Heart left ventricle (tissue), 16 donors: ENCODE measurements at regions not wholly inside any gene's neighbourhood (a gene's known extent, or its start where the extent isn't known, plus 50 kb on each side); places are given as distances from the start of the nearest gene placed in this dataset.

Experiments used
- ATAC-seq, 4 donors: fragments of 200-7000 bp; cut with Tn5 transposase; one replicate each; pipeline ENCODE4 v1.9.1; 2020 to 2022; ENCODE audit warnings: moderate library complexity in 4 of 4, mild to moderate bottlenecking in 3 of 4, moderate number of reproducible peaks in 1 of 4
- DNase-seq, 5 donors: peaks; one replicate each; pipeline ENCODE4 v3.0.0-alpha.2; 2020
- H3K27ac ChIP-seq, 12 donors: fragments of 200-600 bp; sonication (generic) in 4 of 12; one replicate each; pipeline versions ENCODE4 v1.5.0 to v1.8.0; 2016 to 2022; ENCODE audit warnings: mild to moderate bottlenecking in 2 of 12
- H3K27me3 ChIP-seq, 9 donors: fragments of 200-600 bp; sonication (generic) in 2 of 9; one replicate each; pipeline versions ENCODE4 v1.5.1 to v1.8.0; 2016 to 2022; ENCODE audit warnings: mild to moderate bottlenecking in 3 of 9
- H3K36me3 ChIP-seq, 9 donors: fragments of 200-600 bp; sonication (generic) in 2 of 9; one replicate each; pipeline versions ENCODE4 v1.5.0 to v1.8.0; 2018 to 2022; ENCODE audit warnings: mild to moderate bottlenecking in 2 of 9
- H3K4me1 ChIP-seq, 12 donors: fragments of 200-600 bp; sonication (generic) in 4 of 12; one replicate each; pipeline versions ENCODE4 v1.5.0 to v1.8.0; 2016 to 2022; ENCODE audit warnings: mild to moderate bottlenecking in 3 of 12
- H3K4me3 ChIP-seq, 12 donors: fragments of 200-600 bp; sonication (generic) in 4 of 12; one replicate each; pipeline versions ENCODE4 v1.5.0 to v1.8.0; 2017 to 2022; ENCODE audit warnings: mild to moderate bottlenecking in 9 of 12, moderate library complexity in 4 of 12
- H3K9me3 ChIP-seq, 12 donors: fragments of 200-600 bp; sonication (generic) in 4 of 12; one replicate each; pipeline versions ENCODE4 v1.5.0 to v1.8.0; 2016 to 2022; ENCODE audit warnings: mild to moderate bottlenecking in 1 of 12
- POLR2A ChIP-seq, 2 donors: fragments of 450-650 bp; IDR thresholded peaks; one replicate each; pipeline ENCODE4 v1.6.1; 2017; ENCODE audit warnings: antibody characterized with exemption in 2 of 2, mild to moderate bottlenecking in 2 of 2, moderate library complexity in 2 of 2
- WGBS, 4 donors: extraction: QIAGEN DNeasy Blood & Tissue Kit in 2 of 4; methylation state at CpG; one replicate each; pipeline versions ENCODE4 v1.1.5 to v1.1.7; 2013 to 2018; 5-methylcytosine and 5-hydroxymethylcytosine counted together
- intact Hi-C, 10 donors: fragments of 100-400 bp; cut with DNase I; formaldehyde crosslinking; loops; one replicate each; pipeline versions ENCODE4 v1.11.1 to v1.14.2; 2022
- TF ChIP-seq, protein P1 (sequence below), 12 donors: fragments of 200-600 bp; sonication (generic) in 4 of 12; IDR thresholded peaks; one replicate each; pipeline versions ENCODE4 v1.5.0 to v1.8.0; 2018 to 2022; ENCODE audit warnings: antibody characterized with exemption in 12 of 12, mild to moderate bottlenecking in 5 of 12
- donor health status: ischemic (EF 13 %, LVEDD 7.1; RV severe dilation, severe dysfunction).
- donor health status: healthy with polysubstance abuse.
- donor health status: DM: no; HTN: yes; CAD: no.
- donor health status: DM: no; HTN: no; CAD: no.
- donor health status: ischemic (EF 25% LVEDD 6.9; RV normal size, moderate dysfunction).
- donor health status: ischemic (EF 25% LVEDD 5.7; RV mildly dilated, moderate dysfunction).
- donor health status: healthy.
- donor health status: DM: yes; HTN: yes; CAD: no.
- donor health status: ischemic (EF 35%, LVEDD 5.7; RV mildly dilated, moderate dysfunction).
- donor health status: nonischemic (EF 11% LVEDD 7.7; RV severe dilation, severe dysfunction).
- donor health status: DM: yes; HTN: yes; CAD: no.
- donor health status: PGD.
- donor health status: ischemic (EF 29% LVEDD 5.4; RV normal size, mild dysfunction).
- donor health status: nonischemic (EF 23%, LVEDD 6.1; RV moderate dilation, normal function).

GRCh38 chr2:126312579-126312978, 343.4 kb upstream of the GYPC start:
- Histone ChIP-seq H3K27ac (no peak overlapping the region), H3K36me3 (no peaks in the 10 kb centered on the region), H3K9me3 (no peaks in the 10 kb centered on the region), H3K4me1 (no peaks in the 10 kb centered on the region), H3K4me3 (no peak overlapping the region), H3K27me3 (no peaks in the 10 kb centered on the region)
- intact Hi-C loops: no loop called here
- WGBS, 4 donors: 71 to 83% (median 78%) methylated on average over 5 of the region's 5 CpGs
- DNase-seq (no peak), ATAC-seq (no peak)
- TF ChIP-seq, protein P1, sequence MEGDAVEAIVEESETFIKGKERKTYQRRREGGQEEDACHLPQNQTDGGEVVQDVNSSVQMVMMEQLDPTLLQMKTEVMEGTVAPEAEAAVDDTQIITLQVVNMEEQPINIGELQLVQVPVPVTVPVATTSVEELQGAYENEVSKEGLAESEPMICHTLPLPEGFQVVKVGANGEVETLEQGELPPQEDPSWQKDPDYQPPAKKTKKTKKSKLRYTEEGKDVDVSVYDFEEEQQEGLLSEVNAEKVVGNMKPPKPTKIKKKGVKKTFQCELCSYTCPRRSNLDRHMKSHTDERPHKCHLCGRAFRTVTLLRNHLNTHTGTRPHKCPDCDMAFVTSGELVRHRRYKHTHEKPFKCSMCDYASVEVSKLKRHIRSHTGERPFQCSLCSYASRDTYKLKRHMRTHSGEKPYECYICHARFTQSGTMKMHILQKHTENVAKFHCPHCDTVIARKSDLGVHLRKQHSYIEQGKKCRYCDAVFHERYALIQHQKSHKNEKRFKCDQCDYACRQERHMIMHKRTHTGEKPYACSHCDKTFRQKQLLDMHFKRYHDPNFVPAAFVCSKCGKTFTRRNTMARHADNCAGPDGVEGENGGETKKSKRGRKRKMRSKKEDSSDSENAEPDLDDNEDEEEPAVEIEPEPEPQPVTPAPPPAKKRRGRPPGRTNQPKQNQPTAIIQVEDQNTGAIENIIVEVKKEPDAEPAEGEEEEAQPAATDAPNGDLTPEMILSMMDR (IDR thresholded peaks at IDR 0.05): no peak
- no peak for TF ChIP-seq POLR2A (IDR thresholded peaks at IDR 0.05)

DNA sequence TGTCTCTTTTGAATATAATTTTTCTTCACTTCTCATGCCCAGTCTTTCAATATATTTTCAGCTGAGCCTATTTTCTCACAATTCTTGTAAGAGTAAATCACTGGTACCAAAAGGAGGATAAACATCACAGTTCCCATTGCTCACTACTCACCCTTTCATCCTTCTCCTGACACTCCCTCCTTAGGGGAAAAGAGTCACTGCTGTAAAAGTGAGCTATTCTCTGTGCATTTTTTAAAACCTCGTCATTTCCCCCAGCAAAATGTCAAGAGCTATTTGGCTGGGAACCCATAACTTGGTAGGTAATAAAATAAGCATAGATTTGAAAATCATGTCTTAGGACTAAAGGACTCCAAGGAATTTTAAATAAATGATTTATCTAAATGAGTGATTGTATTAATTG, 340.1 kb upstream of the GYPC start:
- Histone ChIP-seq H3K4me1 (no peaks in the 10 kb centered on the region), H3K27ac (no peak overlapping the region), H3K27me3 (no peaks in the 10 kb centered on the region), H3K4me3 (no peak overlapping the region), H3K36me3 (no peaks in the 10 kb centered on the region), H3K9me3 (no peaks in the 10 kb centered on the region)
- no peak for DNase-seq
- TF ChIP-seq, protein P1 (IDR thresholded peaks at IDR 0.05): no peak
- no peak for TF ChIP-seq POLR2A (IDR thresholded peaks at IDR 0.05)
- intact Hi-C loops: no loop called here
- WGBS, 4 donors: 60 to 76% (median 71%) methylated on average over 1 of the region's 1 CpG
- no peak for ATAC-seq

DNA sequence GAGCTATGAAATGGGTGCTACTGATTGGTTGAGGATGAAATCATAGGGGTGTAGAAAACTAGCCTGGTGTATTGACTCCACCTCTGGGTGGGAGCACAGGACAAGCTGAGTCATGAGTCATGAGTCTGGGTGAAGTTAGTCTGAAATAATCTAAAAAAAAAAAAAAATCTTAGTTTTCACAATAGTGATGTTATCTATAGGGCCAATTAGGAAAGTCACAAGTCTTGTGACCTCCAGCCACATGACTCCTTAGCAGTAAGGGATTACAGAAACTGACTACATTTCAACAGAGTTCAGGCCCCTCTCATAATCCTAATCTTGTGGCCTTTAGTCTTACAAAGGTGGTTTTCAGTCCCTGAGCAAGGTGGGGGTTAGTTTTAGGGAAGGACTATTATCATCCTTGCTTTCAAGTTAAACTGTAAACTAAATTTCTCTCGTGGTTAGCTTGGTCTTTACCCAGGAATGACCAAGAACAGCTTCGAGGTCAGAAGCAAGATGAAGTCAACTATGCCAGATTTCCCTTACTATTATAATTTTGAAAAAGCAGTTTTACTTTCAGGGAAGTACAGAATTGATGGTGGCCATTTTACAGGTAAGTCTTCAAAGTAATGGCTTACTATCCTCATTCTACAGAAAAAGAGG, 338.0 kb upstream of the GYPC start:
- 78 to 83% (median 80%) methylated on average over 2 of the region's 2 CpGs for WGBS, 4 donors
- ATAC-seq (no peak), DNase-seq (no peak)
- intact Hi-C loops: no loop called here
- Histone ChIP-seq H3K27me3 (no peaks in the 10 kb centered on the region), H3K36me3 (no peaks in the 10 kb centered on the region), H3K4me1 (no peaks in the 10 kb centered on the region), H3K9me3 (no peaks in the 10 kb centered on the region), H3K27ac (no peak overlapping the region), H3K4me3 (no peak overlapping the region)
- TF ChIP-seq, protein P1 (IDR thresholded peaks at IDR 0.05): no peak
- no peak for TF ChIP-seq POLR2A (IDR thresholded peaks at IDR 0.05)

- H3K9me3 ChIP-seq: no peaks in the 10 kb centered on the region
- no peak overlapping the region for H3K4me3 ChIP-seq
- intact Hi-C loops: no loop called here
- ATAC-seq (no peak), DNase-seq (no peak)
- 91 to 92% (median 92%) methylated on average over 3 of the region's 3 CpGs for WGBS, 4 donors
- H3K27ac ChIP-seq: no peak overlapping the region
- H3K27me3 ChIP-seq: no peaks in the 10 kb centered on the region
- no peaks in the 10 kb centered on the region for H3K36me3 ChIP-seq
- no peak for TF ChIP-seq POLR2A (IDR thresholded peaks at IDR 0.05)
- TF ChIP-seq, protein P1 (IDR thresholded peaks at IDR 0.05): no peak
- H3K4me1 ChIP-seq: peaks cover 0 to 3% (median 0%) of the 10 kb centered on the region in 12 donors
These were observed 333.6 kb upstream of the GYPC start for GRCh38 chr2:126322342-126322741.
